Hepatocyte (in vitro differentiated cells): ENCODE measurements at regions not wholly inside any gene's neighbourhood (a gene's known extent, or its start where the extent isn't known, plus 50 kb on each side); places are given as distances from the start of the nearest gene placed in this dataset.

ENCODE experiments used
- EZH2phosphoT487 ChIP-seq: fragments of 200-600 bp; sonication (generic); IDR thresholded peaks from one replicate; pipeline ENCODE4 v1.6.1; 2018; ENCODE audit warnings: antibody characterized with exemption, mild to moderate bottlenecking, low read depth, moderate library complexity; ENCODE audit not compliant: unreplicated experiment, severe bottlenecking
- TF ChIP-seq, protein P1 (sequence below): fragments of 200-600 bp; sonication (generic); IDR thresholded peaks from 2 replicates; pipeline ENCODE4 v1.5.1; 2016; ENCODE audit warnings: antibody characterized with exemption, mild to moderate bottlenecking; ENCODE audit not compliant: poor library complexity

DNA sequence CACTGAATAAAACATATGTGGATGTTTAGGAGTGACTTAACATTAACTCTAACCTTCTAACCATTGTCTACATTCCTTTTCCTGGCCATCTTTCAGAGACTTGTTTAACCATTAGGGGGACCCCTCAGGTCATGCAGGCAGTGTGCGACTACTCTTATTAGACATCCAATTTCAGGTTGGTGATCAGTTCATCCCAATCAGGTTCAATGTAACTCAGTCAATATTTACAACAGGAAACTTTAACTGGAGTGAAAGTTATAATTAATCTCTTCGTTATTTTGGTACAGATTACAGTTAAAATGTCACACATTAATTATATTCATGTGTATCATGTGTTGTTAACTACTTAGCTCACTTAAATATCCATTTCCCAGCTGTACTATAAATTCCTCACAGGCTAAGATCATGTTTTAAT is 68.8 kb upstream of the RGS1 start:
- TF ChIP-seq, protein P1, sequence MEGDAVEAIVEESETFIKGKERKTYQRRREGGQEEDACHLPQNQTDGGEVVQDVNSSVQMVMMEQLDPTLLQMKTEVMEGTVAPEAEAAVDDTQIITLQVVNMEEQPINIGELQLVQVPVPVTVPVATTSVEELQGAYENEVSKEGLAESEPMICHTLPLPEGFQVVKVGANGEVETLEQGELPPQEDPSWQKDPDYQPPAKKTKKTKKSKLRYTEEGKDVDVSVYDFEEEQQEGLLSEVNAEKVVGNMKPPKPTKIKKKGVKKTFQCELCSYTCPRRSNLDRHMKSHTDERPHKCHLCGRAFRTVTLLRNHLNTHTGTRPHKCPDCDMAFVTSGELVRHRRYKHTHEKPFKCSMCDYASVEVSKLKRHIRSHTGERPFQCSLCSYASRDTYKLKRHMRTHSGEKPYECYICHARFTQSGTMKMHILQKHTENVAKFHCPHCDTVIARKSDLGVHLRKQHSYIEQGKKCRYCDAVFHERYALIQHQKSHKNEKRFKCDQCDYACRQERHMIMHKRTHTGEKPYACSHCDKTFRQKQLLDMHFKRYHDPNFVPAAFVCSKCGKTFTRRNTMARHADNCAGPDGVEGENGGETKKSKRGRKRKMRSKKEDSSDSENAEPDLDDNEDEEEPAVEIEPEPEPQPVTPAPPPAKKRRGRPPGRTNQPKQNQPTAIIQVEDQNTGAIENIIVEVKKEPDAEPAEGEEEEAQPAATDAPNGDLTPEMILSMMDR = peak; percentile 37
- TF ChIP-seq EZH2phosphoT487 = no peak
